ENCODE measurements at regions not wholly inside any gene's neighbourhood (a gene's known extent, or its start where the extent isn't known, plus 50 kb on each side); places are given as distances from the start of the nearest gene placed in this dataset.

DNA sequence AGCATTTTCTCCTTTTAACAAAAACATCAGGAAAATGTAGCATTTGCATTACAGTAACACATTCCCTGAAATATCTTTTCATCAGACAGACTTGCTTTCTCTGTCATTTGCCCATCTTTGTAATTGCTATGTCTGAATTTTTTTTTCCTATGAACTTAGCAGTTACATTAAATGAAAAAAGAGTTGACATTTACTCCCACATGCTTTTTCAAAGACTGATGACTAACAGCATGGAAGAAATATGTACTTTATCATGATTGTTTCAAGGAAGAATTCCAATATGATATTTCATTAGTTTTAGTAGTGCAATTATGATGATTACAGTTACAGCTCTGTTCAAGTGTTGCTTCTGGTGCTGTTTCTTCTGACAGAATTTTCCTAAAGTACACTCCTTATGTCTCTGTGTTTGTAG lies 864.5 kb upstream of the MAN1A1 start:
- Mint-ChIP-seq H3K27ac (no peak overlapping the region), H3K36me3 (no peaks in the 10 kb centered on the region), H3K4me1 (no peaks in the 10 kb centered on the region), H3K27me3 (ENCODE audit: low read depth in 3 of 3) (no peaks in the 10 kb centered on the region), H3K4me3 (no peak overlapping the region), H3K9me3 (peaks cover 0 to 4% (median 0%) of the 10 kb centered on the region in 7 donors)
- Histone ChIP-seq H3K9ac (ENCODE audit: insufficient read depth, low read length, poor library complexity, severe bottlenecking) (no peak overlapping the region), H3K4me2 (replicated peaks; ENCODE audit: extremely low read depth, low read length, poor library complexity, severe bottlenecking) (no peak overlapping the region), H3K27ac (ENCODE audit: low read depth in 1 of 2, low read length in 2 of 2) (no peak overlapping the region), H3K79me2 (ENCODE audit: insufficient read depth, low read length) (no peaks in the 10 kb centered on the region), H3K4me1 (ENCODE audit: control insufficient read depth in 1 of 2, insufficient read depth in 2 of 2, low read length in 2 of 2) (no peaks in the 10 kb centered on the region), H2AFZ (ENCODE audit: insufficient read depth, low read depth, low read length, poor library complexity, severe bottlenecking) (no peak overlapping the region), H4K20me1 (ENCODE audit: insufficient read depth, low read length) (no peaks in the 10 kb centered on the region), H3K4me3 (replicated peaks in 1 of 3; ENCODE audit: low read depth in 2 of 3, low read length in 3 of 3) (no peak overlapping the region), H3K36me3 (replicated peaks in 1 of 2; ENCODE audit: control insufficient read depth in 1 of 2, insufficient read depth in 2 of 2, low read length in 2 of 2) (no peaks in the 10 kb centered on the region), H3K9me3 (replicated peaks in 1 of 2; ENCODE audit: control insufficient read depth in 1 of 2, insufficient read depth in 1 of 2, low read length in 2 of 2) (no peaks in the 10 kb centered on the region), H3K27me3 (ENCODE audit: control insufficient read depth in 2 of 2, insufficient read depth in 2 of 2, low read length in 2 of 2) (no peaks in the 10 kb centered on the region)
- intact Hi-C loops (cut with micrococcal nuclease) = no loop called here
- DNase-seq = no peak
- TF ChIP-seq CTCF (IDR thresholded peaks at IDR 0.05) = no peak

- Histone ChIP-seq H3K9ac (ENCODE audit: insufficient read depth, low read length, poor library complexity, severe bottlenecking) (no peak overlapping the region), H3K4me3 (replicated peaks in 1 of 3; ENCODE audit: low read depth in 2 of 3, low read length in 3 of 3) (no peak overlapping the region), H3K9me3 (replicated peaks in 1 of 2; ENCODE audit: control insufficient read depth in 1 of 2, insufficient read depth in 1 of 2, low read length in 2 of 2) (no peaks in the 10 kb centered on the region), H2AFZ (ENCODE audit: insufficient read depth, low read depth, low read length, poor library complexity, severe bottlenecking) (no peak overlapping the region), H3K79me2 (ENCODE audit: insufficient read depth, low read length) (no peaks in the 10 kb centered on the region), H3K27ac (ENCODE audit: low read depth in 1 of 2, low read length in 2 of 2) (no peak overlapping the region), H3K36me3 (replicated peaks in 1 of 2; ENCODE audit: control insufficient read depth in 1 of 2, insufficient read depth in 2 of 2, low read length in 2 of 2) (no peaks in the 10 kb centered on the region), H3K27me3 (ENCODE audit: control insufficient read depth in 2 of 2, insufficient read depth in 2 of 2, low read length in 2 of 2) (no peaks in the 10 kb centered on the region), H3K4me1 (ENCODE audit: control insufficient read depth in 1 of 2, insufficient read depth in 2 of 2, low read length in 2 of 2) (no peaks in the 10 kb centered on the region), H4K20me1 (ENCODE audit: insufficient read depth, low read length) (no peaks in the 10 kb centered on the region), H3K4me2 (replicated peaks; ENCODE audit: extremely low read depth, low read length, poor library complexity, severe bottlenecking) (no peak overlapping the region)
- intact Hi-C loops (cut with micrococcal nuclease) = no loop called here
- Mint-ChIP-seq H3K27ac (no peak overlapping the region), H3K4me3 (no peak overlapping the region), H3K4me1 (no peaks in the 10 kb centered on the region), H3K36me3 (no peaks in the 10 kb centered on the region), H3K9me3 (peaks cover 0 to 4% (median 0%) of the 10 kb centered on the region in 7 donors), H3K27me3 (ENCODE audit: low read depth in 3 of 3) (no peaks in the 10 kb centered on the region)
- no peak for TF ChIP-seq CTCF (IDR thresholded peaks at IDR 0.05)
- no peak for DNase-seq
- WGBS (ENCODE audit: insufficient coverage) = 60% methylated on average over 1 of the region's 4 CpGs
Measured at GRCh38 chr6:120211955-120212792, 862.6 kb upstream of the MAN1A1 start.
